IMR-90 (cell line): ENCODE measurements at regions not wholly inside any gene's neighbourhood (a gene's known extent, or its start where the extent isn't known, plus 50 kb on each side); places are given as distances from the start of the nearest gene placed in this dataset.

Experiments used
- ATAC-seq: fragments of 200-7000 bp; cut with Tn5 transposase; 2 replicates; pipeline ENCODE4 v1.9.1; 2020; ENCODE audit warnings: low read depth, mild to moderate bottlenecking, moderate library complexity
- BruUV-seq: library from RNA; stranded (reverse); fragments of 400-500 nt; replicated peaks from 2 replicates; lab custom pipeline; 2021; lab: Mats Ljungman, UMichigan
- CTCF ChIA-PET: fragments of 300-600 bp; formaldehyde crosslinking; extraction: SDS; loops from one replicate; lab custom pipeline; 2021; ENCODE audit warnings: antibody characterized with exemption; lab: Yijun Ruan, JAX
- POLR2A ChIA-PET: fragments of 300-600 bp; sonication (Branson Sonifier 250); formaldehyde crosslinking; loops from one replicate; lab custom pipeline; 2022; ENCODE audit warnings: antibody characterized with exemption; ENCODE audit not compliant: unreplicated experiment; lab: Charles Lee
- DNase-seq: peaks from one replicate; pipeline ENCODE4 v3.0.0; 2013
- H2AFZ ChIP-seq: replicated peaks from 2 replicates; pipeline ENCODE3; 2013; ENCODE audit warnings: low read length, mild to moderate bottlenecking; ENCODE audit not compliant: poor library complexity
- H2AK5ac ChIP-seq: 2 replicates; pipeline ENCODE4 v1.6.1; 2013; ENCODE audit warnings: low read depth, low read length, inconsistent platforms
- H2AK9ac ChIP-seq: replicated peaks from 2 replicates; pipeline ENCODE3; 2013; ENCODE audit warnings: mild to moderate bottlenecking, low read depth, low read length, moderate library complexity; ENCODE audit not compliant: poor library complexity
- H2BK120ac ChIP-seq: 2 replicates; pipeline ENCODE4 v1.6.1; 2013; ENCODE audit warnings: low read depth, low read length, inconsistent platforms
- H2BK15ac ChIP-seq: 3 replicates; pipeline ENCODE4 v1.6.1; 2013; ENCODE audit warnings: low read depth, low read length, inconsistent platforms
- H2BK20ac ChIP-seq: 2 replicates; pipeline ENCODE4 v1.6.1; 2013; ENCODE audit warnings: low read depth, mild to moderate bottlenecking, inconsistent platforms, low read length, moderate library complexity
- H2BK5ac ChIP-seq: 2 replicates; pipeline ENCODE4 v1.6.1; 2013; ENCODE audit warnings: mild to moderate bottlenecking, low read depth, low read length, inconsistent platforms; ENCODE audit not compliant: poor library complexity, severe bottlenecking
- H3K14ac ChIP-seq: replicated peaks from 2 replicates; pipeline ENCODE4 v1.6.1; 2013; ENCODE audit warnings: low read depth, low read length, inconsistent platforms
- H3K18ac ChIP-seq: 2 replicates; pipeline ENCODE4 v1.6.1; 2013; ENCODE audit warnings: low read depth, low read length, control low read depth
- H3K23ac ChIP-seq: 2 replicates; pipeline ENCODE4 v1.6.1; 2013; ENCODE audit warnings: low read depth, low read length, inconsistent platforms
- H3K27ac ChIP-seq: 2 replicates; pipeline ENCODE4 v1.5.1; 2013; ENCODE audit warnings: mild to moderate bottlenecking, control low read depth, low read length; ENCODE audit not compliant: insufficient read depth
- H3K27me3 ChIP-seq: 2 replicates; pipeline ENCODE4 v1.6.1; 2013; ENCODE audit warnings: low read length; ENCODE audit not compliant: control insufficient read depth, insufficient read depth
- H3K36me3 ChIP-seq: 2 replicates; pipeline ENCODE4 v1.6.1; 2013; ENCODE audit warnings: low read length, mixed read lengths; ENCODE audit not compliant: control insufficient read depth, insufficient read depth
- H3K4ac ChIP-seq: 2 replicates; pipeline ENCODE4 v1.6.1; 2013; ENCODE audit warnings: low read depth, low read length, inconsistent platforms
- H3K4me1 ChIP-seq: 2 replicates; pipeline ENCODE4 v1.6.1; 2013; ENCODE audit warnings: low read length, mixed read lengths; ENCODE audit not compliant: control insufficient read depth, insufficient read depth
- H3K4me2 ChIP-seq: 2 replicates; pipeline ENCODE4 v1.6.1; 2013; ENCODE audit warnings: low read depth, mild to moderate bottlenecking, control low read depth, low read length, moderate library complexity
- H3K4me3 ChIP-seq: 2 replicates; pipeline ENCODE4 v1.5.1; 2013; ENCODE audit warnings: low read depth, mild to moderate bottlenecking, control low read depth, low read length, moderate library complexity; ENCODE audit not compliant: insufficient read depth
- H3K56ac ChIP-seq: 2 replicates; pipeline ENCODE4 v1.6.1; 2013; ENCODE audit warnings: low read length, inconsistent platforms; ENCODE audit not compliant: insufficient read depth; ENCODE audit errors: extremely low read depth
- H3K79me1 ChIP-seq, 2 experiments: 2 replicates each; pipeline ENCODE4 v1.6.1; 2013; ENCODE audit warnings: low read length in 2 of 2, inconsistent platforms in 1 of 2, low read depth in 1 of 2
- H3K9ac ChIP-seq: 2 replicates; pipeline ENCODE4 v1.6.1; 2013; ENCODE audit warnings: low read depth, low read length, control low read depth
- H3K9me1 ChIP-seq: 2 replicates; pipeline ENCODE4 v1.6.1; 2013; ENCODE audit warnings: low read length, inconsistent platforms; ENCODE audit not compliant: insufficient read depth
- H3K9me3 ChIP-seq: 2 replicates; pipeline ENCODE4 v1.6.1; 2013; ENCODE audit warnings: low read length; ENCODE audit not compliant: control insufficient read depth, insufficient read depth
- H4K20me1 ChIP-seq: 2 replicates; pipeline ENCODE4 v1.6.1; 2013; ENCODE audit warnings: low read length, inconsistent platforms; ENCODE audit not compliant: insufficient read depth
- H4K5ac ChIP-seq: 2 replicates; pipeline ENCODE4 v1.6.1; 2013; ENCODE audit warnings: mild to moderate bottlenecking, low read depth, low read length, control low read depth
- H4K8ac ChIP-seq, 2 experiments: 2 replicates each; pipeline ENCODE4 v1.6.1; 2013; ENCODE audit warnings: low read depth in 2 of 2, low read length in 2 of 2, control low read depth in 1 of 2, inconsistent platforms in 1 of 2
- H4K91ac ChIP-seq: 2 replicates; pipeline ENCODE4 v1.6.1; 2013; ENCODE audit warnings: low read depth, low read length, inconsistent platforms; ENCODE audit not compliant: insufficient read depth
- CEBPB ChIP-seq: IDR thresholded peaks from 2 replicates; pipeline ENCODE4 v1.6.1; 2012; ENCODE audit warnings: low read depth, low read length, improper control_type of control experiment
- RCOR1 ChIP-seq: IDR thresholded peaks from 2 replicates; pipeline ENCODE4 v1.6.1; 2012; ENCODE audit warnings: mild to moderate bottlenecking, low read length, improper control_type of control experiment; ENCODE audit not compliant: insufficient replicate concordance
- RFX5 ChIP-seq: IDR thresholded peaks from 2 replicates; pipeline ENCODE4 v1.8.0; 2012; ENCODE audit warnings: low read depth, mild to moderate bottlenecking, low read length, moderate library complexity
- WGBS, 2 experiments: methylation state at CpG; one replicate each; pipeline versions ENCODE4 v1.1.5 to v1.1.7; 2013; ENCODE audit warnings: missing lambda C conversion rate in 2 of 2; ENCODE audit not compliant: insufficient read length in 1 of 2; ENCODE audit errors: extremely low coverage in 2 of 2; 5-methylcytosine and 5-hydroxymethylcytosine counted together
- dilution Hi-C: fragments of 300-500 bp; cut with HindIII; formaldehyde crosslinking; loops from one replicate; pipeline ENCODE4 v1.14.3; 2018; ENCODE audit warnings: low sequenced_read_pairs; ENCODE audit not compliant: unreplicated experiment
- in situ Hi-C: fragments of 300-500 bp; cut with MboI; formaldehyde crosslinking; loops from 3 replicates; pipeline ENCODE4 v1.14.3; 2019; ENCODE audit warnings: low sequenced_read_pairs, inconsistent platforms, mixed read lengths
- intact Hi-C: fragments of 100-400 bp; cut with micrococcal nuclease; formaldehyde crosslinking; loops from 2 replicates; pipeline ENCODE4 v1.10.0; 2022

DNA sequence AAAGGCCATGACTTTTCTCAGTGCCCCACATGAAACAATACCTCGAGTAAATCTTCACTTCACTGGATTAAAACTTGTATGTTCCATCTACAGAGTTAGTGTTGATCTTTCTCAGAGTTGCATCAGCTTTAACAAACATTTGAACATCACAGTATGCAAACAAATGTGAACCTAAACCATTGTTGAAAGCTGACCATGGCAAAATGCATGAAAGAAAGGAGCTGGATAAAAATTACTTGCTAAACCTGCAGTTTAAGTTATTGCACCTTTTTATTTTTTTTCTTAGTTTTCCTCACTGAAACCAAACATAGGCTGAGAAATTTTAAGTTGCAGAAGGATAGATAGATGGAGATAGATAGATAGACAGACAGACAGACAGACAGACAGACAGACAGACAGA lies 107.2 kb upstream of the UGP2 start:
- Histone ChIP-seq H3K4me3 (no peak overlapping the region), H3K4me2 (no peak overlapping the region), H3K23ac (no peak overlapping the region), H3K9me1 (no peaks in the 10 kb centered on the region; the same call in 1 of the 2 replicates), H2BK20ac (no peak overlapping the region), H3K9me3 (no peaks in the 10 kb centered on the region), H3K4ac (no peak overlapping the region), H3K14ac (no peak overlapping the region), H4K8ac (no peak overlapping the region), H3K27me3 (no peaks in the 10 kb centered on the region), H2BK120ac (no peak overlapping the region), H2BK5ac (no peak overlapping the region), H2AK5ac (no peak overlapping the region), H3K9ac (no peak overlapping the region), H3K79me1 (no peaks in the 10 kb centered on the region), H4K5ac (no peak overlapping the region), H4K91ac (no peak overlapping the region), H3K36me3 (no peaks in the 10 kb centered on the region), H2BK15ac (no peak overlapping the region), H3K56ac (no peak overlapping the region), H4K20me1 (no peaks in the 10 kb centered on the region), H3K27ac (no peak overlapping the region), H3K4me1 (peaks cover 10% of the 10 kb centered on the region), H2AFZ (no peak overlapping the region), H3K18ac (no peak overlapping the region), H2AK9ac (no peak overlapping the region)
- DNase-seq (peak; percentile 36), ATAC-seq (no peak)
- intact Hi-C loops (no loop called here), dilution Hi-C loops (no loop called here), in situ Hi-C loops (no loop called here)
- ChIA-PET POLR2A (no interaction called here), CTCF (interaction anchor here (0.6 kb wide), 2 partner anchors 8 to 1567 kb away, joined by 3 read pairs; no protein-coding TSS in a partner anchor)
- TF ChIP-seq CEBPB, result 0 out of 2 replicates have a peak, but pooled peaks have one; percentile 15
- TF ChIP-seq RCOR1, result no peak
- no peak for TF ChIP-seq RFX5
- no CpG with 5 or more reads among the region's 1 CpG for WGBS, 2 experiments
- no TSS peak for BruUV-seq
